ENCODE measurements at regions not wholly inside any gene's neighbourhood (a gene's known extent, or its start where the extent isn't known, plus 50 kb on each side); places are given as distances from the start of the nearest gene placed in this dataset.

- no peak for TF ChIP-seq CTCF (IDR thresholded peaks at IDR 0.05)
- Mint-ChIP-seq H3K27ac (peak overlapping the region; percentile 63), H3K4me1 (peaks cover 50% of the 10 kb centered on the region), H3K27me3 (peaks cover 1% of the 10 kb centered on the region), H3K4me3 (no peak overlapping the region), H3K36me3 (ENCODE audit: low read depth) (no peaks in the 10 kb centered on the region), H3K9me3 (no peaks in the 10 kb centered on the region)
- ATAC-seq (ENCODE audit: low read depth) (peak; percentile 55), DNase-seq (no peak)
- CTCF ChIA-PET, result interaction anchor here (1.4 kb wide), 1 partner anchor 417 kb away, joined by 3 read pairs; no protein-coding TSS in a partner anchor
- POLR2A ChIA-PET, result interaction anchor here (0.6 to 0.7 kb wide), 2 partner anchors 52 to 1448 kb away, joined by 5 read pairs; no protein-coding TSS in a partner anchor
- intact Hi-C loops (cut with micrococcal nuclease), result loop anchor here (2.0 kb wide), 1 partner anchor 41 kb away; no protein-coding TSS in a partner anchor
Observed at GRCh38 chr13:40485611-40486517, 180.6 kb downstream of the FOXO1 start.

- DNase-seq (no peak), ATAC-seq (ENCODE audit: low read depth) (no peak)
- Mint-ChIP-seq H3K36me3 (ENCODE audit: low read depth) (no peaks in the 10 kb centered on the region), H3K27me3 (peaks cover 1% of the 10 kb centered on the region), H3K9me3 (no peaks in the 10 kb centered on the region), H3K27ac (no peak overlapping the region), H3K4me3 (no peak overlapping the region), H3K4me1 (peaks cover 42% of the 10 kb centered on the region)
- intact Hi-C loops (cut with micrococcal nuclease), result no loop called here
- TF ChIP-seq CTCF (IDR thresholded peaks at IDR 0.05), result no peak
- ChIA-PET POLR2A (no interaction called here), CTCF (interaction anchor here (1.4 kb wide), 1 partner anchor 417 kb away, joined by 3 read pairs; no protein-coding TSS in a partner anchor)
Observed at GRCh38 chr13:40486518-40487163, 179.8 kb downstream of the FOXO1 start.

- no peak for TF ChIP-seq CTCF (IDR thresholded peaks at IDR 0.05)
- CTCF ChIA-PET, result no interaction called here
- Mint-ChIP-seq H3K27ac (no peak overlapping the region), H3K9me3 (no peaks in the 10 kb centered on the region), H3K4me1 (peaks cover 46% of the 10 kb centered on the region), H3K4me3 (no peak overlapping the region), H3K27me3 (peaks cover 1% of the 10 kb centered on the region), H3K36me3 (ENCODE audit: low read depth) (no peaks in the 10 kb centered on the region)
- ATAC-seq (ENCODE audit: low read depth) (no peak), DNase-seq (no peak)
- POLR2A ChIA-PET, result no interaction called here
- intact Hi-C loops (cut with micrococcal nuclease), result no loop called here
Observed at GRCh38 chr13:40488869-40489391, 177.5 kb downstream of the FOXO1 start.

- DNase-seq (no peak), ATAC-seq (ENCODE audit: low read depth) (no peak)
- intact Hi-C loops (cut with micrococcal nuclease), result loop anchor here (2.0 kb wide), 1 partner anchor 17 kb away; no protein-coding TSS in a partner anchor
- POLR2A ChIA-PET, result no interaction called here
- Mint-ChIP-seq H3K4me1 (peaks cover 46% of the 10 kb centered on the region), H3K27me3 (peaks cover 1% of the 10 kb centered on the region), H3K36me3 (ENCODE audit: low read depth) (no peaks in the 10 kb centered on the region), H3K4me3 (no peak overlapping the region), H3K9me3 (no peaks in the 10 kb centered on the region), H3K27ac (no peak overlapping the region)
- no peak for TF ChIP-seq CTCF (IDR thresholded peaks at IDR 0.05)
- CTCF ChIA-PET, result no interaction called here
Observed at GRCh38 chr13:40490086-40490758, 176.2 kb downstream of the FOXO1 start.
